ENCODE measurements at regions not wholly inside any gene's neighbourhood (a gene's known extent, or its start where the extent isn't known, plus 50 kb on each side); places are given as distances from the start of the nearest gene placed in this dataset.

- DNase-seq, result no peak
Observed at GRCh38 chr20:3307725-3308124, 68.7 kb upstream of the SLC4A11 start.

GRCh38 chr20:3307078-3307477 lies 68.1 kb upstream of the SLC4A11 start:
- DNase-seq, result no peak

- DNase-seq, result no peak
Observed at GRCh38 chr20:3306068-3306467, 67.1 kb upstream of the SLC4A11 start.

- DNase-seq, result no peak
Observed at GRCh38 chr20:3304456-3304855, 65.5 kb upstream of the SLC4A11 start.

GRCh38 chr20:3297079-3297378 lies 58.0 kb upstream of the SLC4A11 start:
- DNase-seq, result no peak

- DNase-seq, result no peak
Observed at GRCh38 chr20:3296261-3297078, 57.5 kb upstream of the SLC4A11 start.
